Heart right ventricle (tissue), 16 donors: ENCODE measurements at regions not wholly inside any gene's neighbourhood (a gene's known extent, or its start where the extent isn't known, plus 50 kb on each side); places are given as distances from the start of the nearest gene placed in this dataset.

Experiments
- ATAC-seq, 8 donors: fragments of 200-7000 bp; cut with Tn5 transposase; one replicate each; pipeline ENCODE4 v1.9.1; 2020; ENCODE audit warnings: mild to moderate bottlenecking in 8 of 8, moderate library complexity in 8 of 8, moderate number of reproducible peaks in 1 of 8
- DNase-seq, 2 donors: peaks; one replicate each; pipeline ENCODE4 v3.0.0-alpha.2; 2020
- H3K27ac ChIP-seq, 10 donors: fragments of 200-600 bp; sonication (generic) in 2 of 10; one replicate each; pipeline versions ENCODE4 v1.5.0 to v1.8.0; 2020 to 2022; ENCODE audit warnings: mild to moderate bottlenecking in 3 of 10
- H3K27me3 ChIP-seq, 7 donors: fragments of 200-600 bp; one replicate each; pipeline ENCODE4 v1.8.0; 2021 to 2022; ENCODE audit warnings: mild to moderate bottlenecking in 2 of 7
- H3K36me3 ChIP-seq, 9 donors: fragments of 200-600 bp; sonication (generic) in 1 of 9; one replicate each; pipeline versions ENCODE4 v1.5.0 to v1.8.0; 2020 to 2022; ENCODE audit warnings: mild to moderate bottlenecking in 2 of 9
- H3K4me1 ChIP-seq, 9 donors: fragments of 200-600 bp; sonication (generic) in 1 of 9; one replicate each; pipeline versions ENCODE4 v1.5.0 to v1.8.0; 2020 to 2022; ENCODE audit warnings: mild to moderate bottlenecking in 4 of 9
- H3K4me3 ChIP-seq, 10 donors: fragments of 200-600 bp; sonication (generic) in 2 of 10; one replicate each; pipeline versions ENCODE4 v1.5.0 to v1.8.0; 2020 to 2022; ENCODE audit warnings: mild to moderate bottlenecking in 7 of 10, moderate library complexity in 2 of 10
- H3K9me3 ChIP-seq, 11 donors: fragments of 200-600 bp in 10 of 11; sonication (generic) in 2 of 11; one replicate each; pipeline versions ENCODE4 v1.5.0 to v1.8.0; 2013 to 2022; ENCODE audit warnings: mild to moderate bottlenecking in 2 of 11, control low read depth in 1 of 11, moderate library complexity in 1 of 11
- CTCF ChIP-seq, 9 donors: fragments of 200-600 bp; sonication (generic) in 2 of 9; IDR thresholded peaks; one replicate each; pipeline versions ENCODE4 v1.5.0 to v1.8.0; 2021 to 2022; ENCODE audit warnings: antibody characterized with exemption in 9 of 9, mild to moderate bottlenecking in 5 of 9, moderate library complexity in 1 of 9
- WGBS, 2 donors: extraction: QIAGEN DNeasy Blood & Tissue Kit; methylation state at CpG; one replicate each; pipeline ENCODE4 v1.1.7; 2013; ENCODE audit warnings: inconsistent platforms in 1 of 2; 5-methylcytosine and 5-hydroxymethylcytosine counted together
- intact Hi-C, 10 donors: fragments of 100-400 bp; cut with DNase I; formaldehyde crosslinking; loops; one replicate each; pipeline versions ENCODE4 v1.11.1 to v1.14.2; 2022
- donor health status: Arrhythmogenic right ventricular cardiomyopathy.
- donor health status: ischemic (EF 13 %, LVEDD 7.1; RV severe dilation, severe dysfunction).
- donor health status: healthy with polysubstance abuse.
- donor health status: DM: no; HTN: yes; CAD: no.
- donor health status: DM: no; HTN: no; CAD: no.
- donor health status: ischemic (EF 25% LVEDD 6.9; RV normal size, moderate dysfunction).
- donor health status: ischemic (EF 25% LVEDD 5.7; RV mildly dilated, moderate dysfunction).
- donor health status: healthy.
- donor health status: DM: yes; HTN: yes; CAD: no.
- donor health status: Ischemic cardiomyopathy.
- donor health status: ischemic (EF 35%, LVEDD 5.7; RV mildly dilated, moderate dysfunction).
- donor health status: nonischemic (EF 11% LVEDD 7.7; RV severe dilation, severe dysfunction).
- donor health status: DM: yes; HTN: yes; CAD: no.
- donor health status: PGD.
- donor health status: ischemic (EF 29% LVEDD 5.4; RV normal size, mild dysfunction).
- donor health status: nonischemic (EF 23%, LVEDD 6.1; RV moderate dilation, normal function).

- 63 to 64% methylated on average over 3 of the region's 3 CpGs for WGBS, 2 donors
Observed at GRCh38 chr17:52947418-52947817, 788.9 kb upstream of the CA10 start.

GRCh38 chr17:52938623-52939230 lies 780.2 kb upstream of the CA10 start:
- peaks cover 0 to 50% (median 18%) of the 10 kb centered on the region in 11 donors for H3K9me3 ChIP-seq
- H3K4me3 ChIP-seq, result no peak overlapping the region
- no peak for TF ChIP-seq CTCF (IDR thresholded peaks at IDR 0.05)
- intact Hi-C loops, result loop anchor here in 1 of 10 donors (10.0 kb wide), 1 partner anchor 56 kb away; no protein-coding TSS in a partner anchor
- WGBS, 2 donors, result 75 to 84% methylated on average over 3 of the region's 3 CpGs
- no peak for DNase-seq
- ATAC-seq, result no peak
- no peaks in the 10 kb centered on the region for H3K36me3 ChIP-seq
- no peak overlapping the region for H3K27ac ChIP-seq
- no peaks in the 10 kb centered on the region for H3K4me1 ChIP-seq
- no peaks in the 10 kb centered on the region for H3K27me3 ChIP-seq

More at GRCh38 chr17:52947418-52947817, 788.9 kb upstream of the CA10 start:
- ATAC-seq, result no peak
- no peak overlapping the region for H3K27ac ChIP-seq
- H3K4me1 ChIP-seq, result no peaks in the 10 kb centered on the region
- intact Hi-C loops, result no loop called here
- DNase-seq, result no peak
- TF ChIP-seq CTCF (IDR thresholded peaks at IDR 0.05), result no peak
- H3K9me3 ChIP-seq, result peaks cover 0 to under 1% (median 0%) of the 10 kb centered on the region in 11 donors
- H3K4me3 ChIP-seq, result no peak overlapping the region
- no peaks in the 10 kb centered on the region for H3K36me3 ChIP-seq
- H3K27me3 ChIP-seq, result no peaks in the 10 kb centered on the region

GRCh38 chr17:52930581-52930980 lies 772.1 kb upstream of the CA10 start:
- no peaks in the 10 kb centered on the region for H3K36me3 ChIP-seq
- H3K27ac ChIP-seq, result no peak overlapping the region
- ATAC-seq (no peak), DNase-seq (no peak)
- H3K4me3 ChIP-seq, result no peak overlapping the region
- intact Hi-C loops, result loop anchor here in 1 of 10 donors (10.0 kb wide), 1 partner anchor 64 kb away; no protein-coding TSS in a partner anchor
- WGBS, 2 donors, result 79 to 80% methylated on average over 3 of the region's 3 CpGs
- H3K9me3 ChIP-seq, result no peaks in the 10 kb centered on the region
- H3K27me3 ChIP-seq, result no peaks in the 10 kb centered on the region
- TF ChIP-seq CTCF (IDR thresholded peaks at IDR 0.05), result no peak
- H3K4me1 ChIP-seq, result no peaks in the 10 kb centered on the region

DNA sequence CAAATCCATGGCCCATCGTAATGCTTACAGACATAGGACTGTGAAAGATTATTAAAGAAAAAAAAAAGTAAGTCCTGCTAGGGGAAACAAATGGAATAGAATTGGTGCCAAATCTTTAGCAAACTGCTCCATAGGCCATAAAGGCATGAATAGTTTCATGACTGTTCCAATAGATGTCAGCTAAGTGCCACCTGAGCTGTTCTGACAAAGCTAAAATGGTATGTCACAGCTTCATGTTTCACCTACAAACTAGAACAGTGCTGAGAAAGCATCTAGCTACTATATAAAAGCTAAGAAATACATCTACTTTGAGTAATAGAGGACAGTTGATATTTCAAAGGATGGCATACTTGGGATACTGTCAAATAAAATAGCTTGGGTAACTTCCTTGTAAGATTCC lies 771.6 kb upstream of the CA10 start:
- ATAC-seq, result no peak
- no peaks in the 10 kb centered on the region for H3K9me3 ChIP-seq
- intact Hi-C loops, result loop anchor here in 1 of 10 donors (10.0 kb wide), 1 partner anchor 65 kb away; no protein-coding TSS in a partner anchor
- no peak overlapping the region for H3K27ac ChIP-seq
- no peaks in the 10 kb centered on the region for H3K4me1 ChIP-seq
- no peaks in the 10 kb centered on the region for H3K36me3 ChIP-seq
- no peaks in the 10 kb centered on the region for H3K27me3 ChIP-seq
- H3K4me3 ChIP-seq, result no peak overlapping the region
- 94 to 97% methylated on average over 1 of the region's 1 CpG for WGBS, 2 donors
- TF ChIP-seq CTCF (IDR thresholded peaks at IDR 0.05), result no peak
- DNase-seq, result no peak
